ENCODE measurements at regions not wholly inside any gene's neighbourhood (a gene's known extent, or its start where the extent isn't known, plus 50 kb on each side); places are given as distances from the start of the nearest gene placed in this dataset.

- no peak for DNase-seq (ENCODE audit: low spot score)
These were observed 59.7 kb upstream of the LMO1 start for GRCh38 chr11:8323161-8323935.

GRCh38 chr11:8321876-8322275, 58.2 kb upstream of the LMO1 start:
- no peak for DNase-seq (ENCODE audit: low spot score)

DNA sequence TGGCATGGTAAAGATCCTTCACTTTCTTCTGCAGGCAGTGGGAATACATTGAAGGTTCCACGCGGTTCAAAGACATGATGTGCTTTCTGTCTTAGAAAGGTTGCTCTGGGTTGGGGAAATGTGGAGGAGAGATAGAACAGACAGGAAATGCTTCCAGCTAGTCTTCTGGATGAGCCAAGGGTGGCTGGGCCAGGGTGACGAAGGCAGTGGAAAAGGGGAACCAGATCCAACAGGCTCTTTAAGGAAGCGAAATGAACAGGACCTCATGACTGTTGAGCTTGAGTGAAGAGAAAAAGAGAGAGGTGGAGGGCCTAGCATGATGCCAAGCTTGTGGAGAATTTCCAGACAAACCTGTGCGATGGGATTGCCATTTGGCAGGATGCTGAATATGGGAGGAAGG, 56.4 kb upstream of the LMO1 start:
- no peak for DNase-seq (ENCODE audit: low spot score)

GRCh38 chr11:8318536-8318935, 54.9 kb upstream of the LMO1 start:
- DNase-seq (ENCODE audit: low spot score): no peak

DNA sequence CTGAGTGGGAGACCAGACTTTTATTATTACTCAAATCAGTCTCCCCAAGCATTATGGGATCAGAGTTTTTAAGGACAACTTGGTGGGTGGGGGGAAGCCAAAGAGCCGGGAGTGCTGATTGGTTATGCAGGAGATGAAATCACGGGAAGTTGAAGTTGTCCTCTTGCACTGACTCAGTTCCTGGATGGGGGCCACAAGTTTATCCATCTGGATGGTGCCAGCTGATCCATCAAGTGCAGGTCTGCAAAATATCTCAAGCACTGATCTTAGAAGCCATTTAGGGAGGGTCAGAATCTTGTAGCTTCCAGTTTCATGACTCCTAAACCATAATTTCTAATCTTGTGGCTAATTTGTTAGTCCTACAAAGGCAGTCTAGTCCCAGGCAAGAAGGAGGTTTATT, 53.5 kb upstream of the LMO1 start:
- no peak for DNase-seq (ENCODE audit: low spot score)

GRCh38 chr11:8315954-8316353, 52.3 kb upstream of the LMO1 start:
- no peak for DNase-seq (ENCODE audit: low spot score)

- no peak for DNase-seq (ENCODE audit: low spot score)
These were observed 51.8 kb upstream of the LMO1 start for GRCh38 chr11:8315463-8315862.

DNA sequence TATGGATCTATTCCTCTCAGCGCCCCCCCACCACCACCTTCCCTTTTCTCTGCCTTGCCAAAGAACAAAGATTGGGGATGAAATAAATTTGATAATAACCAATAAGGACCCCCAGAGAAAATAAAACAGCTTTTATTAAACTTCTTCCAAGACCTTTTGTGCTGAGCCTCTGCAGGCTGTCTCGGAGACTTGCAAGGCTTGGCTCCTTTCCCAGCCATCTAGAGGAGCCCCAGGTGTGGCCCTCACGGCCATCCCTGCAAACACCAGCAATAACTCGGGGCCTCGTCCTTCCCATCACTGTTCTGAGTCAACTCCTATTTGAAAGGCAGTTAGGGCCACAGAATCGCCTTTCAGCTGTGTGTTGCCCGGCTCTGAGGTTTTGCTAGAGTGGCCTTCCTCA, 51.2 kb upstream of the LMO1 start:
- no peak for DNase-seq (ENCODE audit: low spot score)

DNA sequence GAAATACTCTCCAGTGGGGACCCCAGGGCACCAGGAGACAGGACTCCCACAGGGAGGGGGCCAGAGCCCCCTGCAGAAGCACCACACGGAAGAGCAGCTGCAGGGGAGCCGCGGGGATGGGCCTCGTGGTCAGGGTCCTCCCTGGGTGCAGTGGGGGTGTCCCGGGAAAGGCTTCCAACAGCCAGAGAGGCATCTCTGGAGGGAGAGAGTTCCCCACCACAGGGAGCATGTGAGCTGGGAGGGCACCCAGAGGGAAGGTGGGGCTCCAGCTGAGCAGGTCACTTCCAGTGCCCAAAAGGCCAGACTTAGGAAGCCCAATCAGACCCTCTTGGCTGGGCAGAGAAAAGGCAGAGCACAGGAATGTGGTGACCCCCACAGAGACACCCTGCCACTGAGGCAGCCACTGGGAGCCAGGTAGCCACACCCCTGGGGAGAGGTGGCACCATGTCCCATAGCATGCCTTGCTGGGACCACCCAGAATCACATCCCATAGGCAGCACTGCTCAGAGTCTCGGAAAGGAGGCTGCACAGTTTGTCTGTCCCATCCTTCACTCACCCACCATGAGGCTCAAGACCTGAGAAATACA, 49.9 kb upstream of the LMO1 start:
- DNase-seq (ENCODE audit: low spot score): no peak

Data from HT-29 (cell line).